HL-60 (cell line): ENCODE measurements at regions not wholly inside any gene's neighbourhood (a gene's known extent, or its start where the extent isn't known, plus 50 kb on each side); places are given as distances from the start of the nearest gene placed in this dataset.

Experiments
- DNase-seq, 2 experiments: peaks; one replicate each; pipeline ENCODE4 v3.0.0-alpha.2; 2010 to 2020; ENCODE audit warnings: low read depth in 1 of 2, low spot score in 1 of 2
- H3K27ac ChIP-seq: fragments of 250-450 bp; sonication (Bioruptor Pico); replicated peaks from 2 replicates; pipeline ENCODE4 v1.5.1; 2020; ENCODE audit warnings: mild to moderate bottlenecking, moderate library complexity
- H3K27me3 ChIP-seq: fragments of 250-450 bp; sonication (Bioruptor Pico); 2 replicates; pipeline ENCODE4 v1.5.1; 2021; ENCODE audit warnings: mild to moderate bottlenecking, moderate library complexity; ENCODE audit not compliant: insufficient read depth, poor library complexity, severe bottlenecking
- H3K4me3 ChIP-seq: replicated peaks from 2 replicates; pipeline ENCODE4 v1.5.1; 2011; ENCODE audit warnings: mild to moderate bottlenecking, control low read depth, low read length; ENCODE audit not compliant: insufficient read depth
- GABPA ChIP-seq: IDR thresholded peaks from 2 replicates; pipeline ENCODE4 v1.6.1; 2012; ENCODE audit warnings: low read depth
- POLR2AphosphoS5 ChIP-seq: IDR thresholded peaks from 2 replicates; pipeline ENCODE4 v1.6.1; 2012; ENCODE audit warnings: low read depth
- SPI1 ChIP-seq: IDR thresholded peaks from 2 replicates; pipeline ENCODE4 v1.6.1; 2012; ENCODE audit warnings: low read depth, mild to moderate bottlenecking, borderline replicate concordance
- TF ChIP-seq, protein P1 (sequence below): IDR thresholded peaks from one replicate; pipeline ENCODE4 v1.5.1; 2011; ENCODE audit warnings: low read length, control low read depth, inconsistent platforms; ENCODE audit not compliant: insufficient read depth
- TF ChIP-seq, protein P2 (sequence below): IDR thresholded peaks from 2 replicates; pipeline ENCODE4 v1.6.1; 2012; ENCODE audit warnings: low read depth; ENCODE audit not compliant: insufficient replicate concordance

DNA sequence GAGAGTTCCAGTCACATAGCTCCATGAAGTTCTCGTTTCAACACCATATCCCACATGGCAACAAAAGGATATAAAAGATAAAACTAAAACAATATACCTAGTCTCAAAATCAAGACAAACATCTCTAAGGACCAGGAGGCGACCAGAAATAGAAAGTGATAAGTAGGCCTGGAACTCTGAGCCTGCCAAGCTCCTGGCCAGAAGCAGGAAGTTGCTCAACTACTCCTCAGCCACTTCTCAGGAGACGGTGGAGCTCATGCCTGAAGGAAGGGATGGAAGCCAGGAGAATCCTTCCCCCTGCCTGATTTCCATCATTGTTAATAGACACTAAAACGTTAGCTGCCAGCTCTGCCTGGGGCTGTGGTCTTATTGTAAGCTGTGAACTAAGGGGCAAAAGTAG, 94.7 kb downstream of the DISP1 start:
- no peak overlapping the region for H3K27ac ChIP-seq
- no peaks in the 10 kb centered on the region for H3K27me3 ChIP-seq
- TF ChIP-seq SPI1 (no peak), POLR2AphosphoS5 (no peak), GABPA (no peak)
- TF ChIP-seq, protein P1, sequence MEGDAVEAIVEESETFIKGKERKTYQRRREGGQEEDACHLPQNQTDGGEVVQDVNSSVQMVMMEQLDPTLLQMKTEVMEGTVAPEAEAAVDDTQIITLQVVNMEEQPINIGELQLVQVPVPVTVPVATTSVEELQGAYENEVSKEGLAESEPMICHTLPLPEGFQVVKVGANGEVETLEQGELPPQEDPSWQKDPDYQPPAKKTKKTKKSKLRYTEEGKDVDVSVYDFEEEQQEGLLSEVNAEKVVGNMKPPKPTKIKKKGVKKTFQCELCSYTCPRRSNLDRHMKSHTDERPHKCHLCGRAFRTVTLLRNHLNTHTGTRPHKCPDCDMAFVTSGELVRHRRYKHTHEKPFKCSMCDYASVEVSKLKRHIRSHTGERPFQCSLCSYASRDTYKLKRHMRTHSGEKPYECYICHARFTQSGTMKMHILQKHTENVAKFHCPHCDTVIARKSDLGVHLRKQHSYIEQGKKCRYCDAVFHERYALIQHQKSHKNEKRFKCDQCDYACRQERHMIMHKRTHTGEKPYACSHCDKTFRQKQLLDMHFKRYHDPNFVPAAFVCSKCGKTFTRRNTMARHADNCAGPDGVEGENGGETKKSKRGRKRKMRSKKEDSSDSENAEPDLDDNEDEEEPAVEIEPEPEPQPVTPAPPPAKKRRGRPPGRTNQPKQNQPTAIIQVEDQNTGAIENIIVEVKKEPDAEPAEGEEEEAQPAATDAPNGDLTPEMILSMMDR: no peak
- no peak overlapping the region for H3K4me3 ChIP-seq
- DNase-seq: no peak

DNA sequence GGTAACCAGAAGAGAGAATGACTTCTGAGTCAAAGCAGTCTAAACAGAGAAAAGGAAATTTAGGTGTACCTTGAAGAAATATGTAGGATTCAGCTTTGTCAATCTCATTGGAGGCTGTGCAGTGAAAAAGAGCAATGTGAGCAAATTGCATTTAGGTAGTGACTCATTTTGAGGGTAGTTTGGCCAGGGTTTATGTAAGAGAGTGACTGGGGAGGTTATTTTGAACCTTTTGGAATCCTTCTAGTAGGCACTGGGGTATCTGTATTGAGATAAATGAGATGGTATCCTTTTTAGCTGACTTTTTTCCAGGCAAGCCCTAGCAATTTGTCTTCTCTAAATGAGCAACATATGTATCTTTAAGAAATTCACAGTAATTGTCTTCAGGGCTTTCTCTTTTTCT, 95.9 kb downstream of the DISP1 start:
- no peak for DNase-seq
- Histone ChIP-seq H3K4me3 (no peak overlapping the region), H3K27ac (no peak overlapping the region), H3K27me3 (no peaks in the 10 kb centered on the region)
- TF ChIP-seq, protein P1: no peak
- TF ChIP-seq SPI1 (no peak), GABPA (no peak), POLR2AphosphoS5 (no peak)
- TF ChIP-seq, protein P2, sequence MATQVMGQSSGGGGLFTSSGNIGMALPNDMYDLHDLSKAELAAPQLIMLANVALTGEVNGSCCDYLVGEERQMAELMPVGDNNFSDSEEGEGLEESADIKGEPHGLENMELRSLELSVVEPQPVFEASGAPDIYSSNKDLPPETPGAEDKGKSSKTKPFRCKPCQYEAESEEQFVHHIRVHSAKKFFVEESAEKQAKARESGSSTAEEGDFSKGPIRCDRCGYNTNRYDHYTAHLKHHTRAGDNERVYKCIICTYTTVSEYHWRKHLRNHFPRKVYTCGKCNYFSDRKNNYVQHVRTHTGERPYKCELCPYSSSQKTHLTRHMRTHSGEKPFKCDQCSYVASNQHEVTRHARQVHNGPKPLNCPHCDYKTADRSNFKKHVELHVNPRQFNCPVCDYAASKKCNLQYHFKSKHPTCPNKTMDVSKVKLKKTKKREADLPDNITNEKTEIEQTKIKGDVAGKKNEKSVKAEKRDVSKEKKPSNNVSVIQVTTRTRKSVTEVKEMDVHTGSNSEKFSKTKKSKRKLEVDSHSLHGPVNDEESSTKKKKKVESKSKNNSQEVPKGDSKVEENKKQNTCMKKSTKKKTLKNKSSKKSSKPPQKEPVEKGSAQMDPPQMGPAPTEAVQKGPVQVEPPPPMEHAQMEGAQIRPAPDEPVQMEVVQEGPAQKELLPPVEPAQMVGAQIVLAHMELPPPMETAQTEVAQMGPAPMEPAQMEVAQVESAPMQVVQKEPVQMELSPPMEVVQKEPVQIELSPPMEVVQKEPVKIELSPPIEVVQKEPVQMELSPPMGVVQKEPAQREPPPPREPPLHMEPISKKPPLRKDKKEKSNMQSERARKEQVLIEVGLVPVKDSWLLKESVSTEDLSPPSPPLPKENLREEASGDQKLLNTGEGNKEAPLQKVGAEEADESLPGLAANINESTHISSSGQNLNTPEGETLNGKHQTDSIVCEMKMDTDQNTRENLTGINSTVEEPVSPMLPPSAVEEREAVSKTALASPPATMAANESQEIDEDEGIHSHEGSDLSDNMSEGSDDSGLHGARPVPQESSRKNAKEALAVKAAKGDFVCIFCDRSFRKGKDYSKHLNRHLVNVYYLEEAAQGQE: no peak

DNA sequence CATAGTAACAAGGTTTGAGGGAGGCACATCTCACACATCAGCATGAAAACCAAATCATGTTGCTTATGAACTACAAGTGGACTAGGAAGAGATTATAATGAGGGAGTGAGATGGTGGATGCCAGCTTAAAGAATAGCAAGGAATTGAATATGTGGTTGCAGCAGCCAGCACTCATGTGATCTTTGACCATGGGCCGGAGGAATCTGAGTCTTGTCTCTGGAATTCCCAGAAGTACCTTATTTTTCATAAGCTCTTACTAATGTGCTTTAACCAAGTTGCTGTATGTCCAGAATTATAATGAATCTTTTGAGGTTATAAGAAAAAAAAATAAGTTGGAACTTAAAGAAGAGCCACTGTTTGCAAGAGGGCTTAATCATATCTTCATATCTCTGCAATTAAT, 97.0 kb downstream of the DISP1 start:
- no peak for DNase-seq
- TF ChIP-seq, protein P1: no peak
- no peak for TF ChIP-seq SPI1
- TF ChIP-seq GABPA: no peak
- TF ChIP-seq, protein P2: no peak
- no peak for TF ChIP-seq POLR2AphosphoS5
- Histone ChIP-seq H3K27me3 (no peaks in the 10 kb centered on the region), H3K27ac (no peak overlapping the region), H3K4me3 (no peak overlapping the region)

DNA sequence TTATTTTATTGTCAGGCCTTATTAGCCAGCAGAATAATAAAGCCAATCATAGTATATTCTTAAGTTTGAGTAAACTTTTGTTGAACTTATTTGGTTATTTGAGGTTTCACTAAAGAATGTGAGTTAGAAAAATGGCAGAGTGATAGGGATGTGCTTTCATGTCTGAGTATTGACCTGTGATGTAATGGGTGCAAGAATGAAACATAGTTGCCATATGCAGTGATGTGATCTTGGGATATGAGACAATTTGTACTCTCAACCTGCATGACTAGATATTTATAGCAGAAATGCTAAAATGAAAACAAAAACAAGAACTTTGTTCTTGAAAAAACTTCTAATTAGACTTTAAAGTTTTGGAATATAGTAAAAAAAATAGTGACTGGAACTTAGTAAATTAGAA, 97.9 kb downstream of the DISP1 start:
- DNase-seq: no peak
- Histone ChIP-seq H3K4me3 (no peak overlapping the region), H3K27me3 (no peaks in the 10 kb centered on the region), H3K27ac (no peak overlapping the region)
- TF ChIP-seq, protein P2: no peak
- TF ChIP-seq POLR2AphosphoS5 (no peak), GABPA (no peak), SPI1 (no peak)
- TF ChIP-seq, protein P1: no peak
